ENCODE measurements at regions not wholly inside any gene's neighbourhood (a gene's known extent, or its start where the extent isn't known, plus 50 kb on each side); places are given as distances from the start of the nearest gene placed in this dataset.
A peak's percentile ranks its signal among the peaks of the same experiment; 100 is the strongest.
"Not testable (repeated sequence)": the region's sequence is repeated elsewhere in the genome, so short reads cannot be mapped to it uniquely, and the experiment has no call there.

GRCh38 chr2:156004459-156004858 lies 328.1 kb downstream of the NR4A2 start:
- H3K27ac Mint-ChIP-seq, result no peak overlapping the region
- H3K9me3 Mint-ChIP-seq, result peaks cover 0 to 3% of the 10 kb centered on the region in 2 donors
- DNase-seq (ENCODE audit: low spot score in 2 of 2) (no peak), ATAC-seq (no peak)
- H3K36me3 Mint-ChIP-seq, result no peaks in the 10 kb centered on the region

DNA sequence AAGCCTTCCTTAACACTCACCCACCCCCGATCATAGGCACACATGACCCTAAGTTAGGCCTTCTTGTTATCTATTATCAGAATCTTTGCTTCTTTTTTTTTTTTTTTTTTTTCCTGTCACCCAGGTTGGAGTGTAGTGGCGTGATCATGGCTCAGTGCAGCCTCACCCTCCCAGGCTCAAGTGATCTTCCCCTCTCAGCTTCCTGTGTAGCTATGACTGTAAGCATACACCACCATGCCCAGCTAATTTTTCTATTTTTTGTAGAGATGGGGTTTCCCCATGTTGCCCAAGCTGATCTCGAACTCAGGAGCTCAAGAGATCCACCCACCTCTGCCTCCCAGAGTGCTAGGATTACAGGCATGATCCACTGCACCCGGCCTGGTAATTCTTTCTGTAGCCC lies 328.7 kb downstream of the NR4A2 start:
- DNase-seq (ENCODE audit: low spot score in 2 of 2) (no peak), ATAC-seq (no peak)
- Mint-ChIP-seq H3K27ac (no peak overlapping the region), H3K36me3 (no peaks in the 10 kb centered on the region), H3K9me3 (peaks cover 0 to 3% of the 10 kb centered on the region in 2 donors)

- Mint-ChIP-seq H3K9me3 (peaks cover 0 to 3% of the 10 kb centered on the region in 2 donors), H3K36me3 (no peaks in the 10 kb centered on the region), H3K27ac (no peak overlapping the region)
- no peak for ATAC-seq
- DNase-seq (ENCODE audit: low spot score in 2 of 2), result no peak
These were observed 330.7 kb downstream of the NR4A2 start for GRCh38 chr2:156001851-156002250.

DNA sequence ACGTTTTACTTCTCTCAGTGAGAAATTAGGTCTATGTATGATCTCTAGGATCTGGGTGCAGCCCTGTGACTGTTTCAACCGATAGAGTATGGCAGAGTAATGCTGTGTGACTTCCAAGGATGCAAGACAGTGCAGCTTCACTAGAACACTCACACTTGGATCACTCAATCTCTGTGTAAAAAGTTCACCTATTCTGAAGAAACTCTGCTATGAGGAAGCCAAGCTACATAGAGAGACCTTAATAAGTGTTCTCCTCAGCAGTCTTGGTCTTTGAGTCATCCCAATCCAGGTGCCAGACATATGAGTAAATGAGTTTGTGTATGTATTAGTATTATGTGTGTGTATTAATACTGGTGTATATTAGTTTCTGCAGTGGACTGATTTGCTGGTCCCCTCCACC lies 335.0 kb downstream of the NR4A2 start:
- Mint-ChIP-seq H3K9me3 (peaks cover 0 to 3% of the 10 kb centered on the region in 2 donors), H3K36me3 (peaks cover 0 to 5% of the 10 kb centered on the region in 2 donors), H3K27ac (no peak overlapping the region)
- no peak for DNase-seq (ENCODE audit: low spot score in 2 of 2)
- no peak for ATAC-seq

DNA sequence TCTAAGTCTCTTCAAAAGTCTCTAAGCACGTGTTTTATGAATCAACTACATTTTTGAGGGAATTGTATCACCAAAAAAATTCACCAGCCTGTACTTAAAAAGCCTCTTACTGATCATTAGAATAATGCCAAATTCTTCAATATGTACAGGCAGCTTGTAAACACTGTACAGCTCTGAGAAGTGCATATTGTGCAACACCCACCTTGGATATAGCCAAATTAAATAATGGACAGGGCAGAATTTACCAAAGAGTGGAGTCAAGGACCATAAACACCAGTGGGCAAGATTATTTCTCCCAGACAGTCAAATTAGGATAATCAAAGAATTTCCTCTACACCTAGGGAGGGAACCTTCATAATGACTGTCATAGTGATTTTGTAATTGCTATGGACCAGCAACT lies 338.2 kb downstream of the NR4A2 start:
- ATAC-seq (no peak), DNase-seq (ENCODE audit: low spot score in 2 of 2) (no peak)
- H3K36me3 Mint-ChIP-seq, result peaks cover 0 to 5% of the 10 kb centered on the region in 2 donors
- peaks cover 0 to 4% of the 10 kb centered on the region in 2 donors for H3K9me3 Mint-ChIP-seq
- H3K27ac Mint-ChIP-seq, result no peak overlapping the region

GRCh38 chr2:155983845-155984244 lies 348.7 kb downstream of the NR4A2 start:
- Mint-ChIP-seq H3K27ac (no peak overlapping the region), H3K9me3 (no peaks in the 10 kb centered on the region), H3K36me3 (no peaks in the 10 kb centered on the region)
- DNase-seq (ENCODE audit: low spot score in 2 of 2) (no peak), ATAC-seq (no peak)

- H3K27ac Mint-ChIP-seq, result no peak overlapping the region
- ATAC-seq, result no peak
- no peak for DNase-seq (ENCODE audit: low spot score in 2 of 2)
- H3K36me3 Mint-ChIP-seq, result no peaks in the 10 kb centered on the region
- no peaks in the 10 kb centered on the region for H3K9me3 Mint-ChIP-seq
These were observed 350.4 kb downstream of the NR4A2 start for GRCh38 chr2:155982135-155982534.

- Mint-ChIP-seq H3K36me3 (no peaks in the 10 kb centered on the region), H3K27ac (no peak overlapping the region), H3K9me3 (no peaks in the 10 kb centered on the region)
- ATAC-seq (peak in 1 of 2 donors; percentile 43), DNase-seq (ENCODE audit: low spot score in 2 of 2) (no peak)
These were observed 351.5 kb downstream of the NR4A2 start for GRCh38 chr2:155980941-155981560.

DNA sequence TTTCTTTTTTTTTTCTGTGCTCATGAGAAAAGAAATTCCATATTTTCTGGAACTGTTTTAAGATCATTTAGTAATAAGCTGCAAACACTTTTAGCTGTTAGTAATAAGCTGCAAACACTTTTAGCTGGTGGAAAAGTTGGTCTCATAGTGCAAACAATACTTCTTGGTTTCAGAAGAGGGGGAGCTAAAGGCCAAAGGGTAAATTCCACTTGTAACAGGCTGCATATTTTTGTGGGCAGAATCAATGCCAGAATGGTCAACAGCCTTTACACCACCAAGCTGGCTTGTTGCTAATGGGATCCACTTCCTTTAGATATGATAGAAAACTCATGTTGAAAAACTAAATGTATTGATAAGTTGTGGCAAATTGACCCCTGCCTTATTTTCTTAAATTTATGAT lies 356.8 kb downstream of the NR4A2 start:
- Mint-ChIP-seq H3K9me3 (no peaks in the 10 kb centered on the region), H3K27ac (no peak overlapping the region), H3K36me3 (no peaks in the 10 kb centered on the region)
- no peak for DNase-seq (ENCODE audit: low spot score in 2 of 2)
- no peak for ATAC-seq

- Mint-ChIP-seq H3K9me3 (no peaks in the 10 kb centered on the region), H3K27ac (no peak overlapping the region), H3K36me3 (no peaks in the 10 kb centered on the region)
- DNase-seq (ENCODE audit: low spot score in 2 of 2), result no peak
- no peak for ATAC-seq
These were observed 359.6 kb downstream of the NR4A2 start for GRCh38 chr2:155972916-155973315.

GRCh38 chr2:155966064-155966471 lies 366.5 kb downstream of the NR4A2 start:
- ATAC-seq; DNase-seq (ENCODE audit: low spot score in 2 of 2); H3K9me3 Mint-ChIP-seq; H3K36me3 Mint-ChIP-seq; H3K27ac Mint-ChIP-seq: not testable (repeated sequence)

- DNase-seq (ENCODE audit: low spot score in 2 of 2) (no peak), ATAC-seq (no peak)
- Mint-ChIP-seq H3K27ac (no peak overlapping the region), H3K36me3 (no peaks in the 10 kb centered on the region), H3K9me3 (no peaks in the 10 kb centered on the region)
These were observed 367.0 kb downstream of the NR4A2 start for GRCh38 chr2:155965415-155966063.

DNA sequence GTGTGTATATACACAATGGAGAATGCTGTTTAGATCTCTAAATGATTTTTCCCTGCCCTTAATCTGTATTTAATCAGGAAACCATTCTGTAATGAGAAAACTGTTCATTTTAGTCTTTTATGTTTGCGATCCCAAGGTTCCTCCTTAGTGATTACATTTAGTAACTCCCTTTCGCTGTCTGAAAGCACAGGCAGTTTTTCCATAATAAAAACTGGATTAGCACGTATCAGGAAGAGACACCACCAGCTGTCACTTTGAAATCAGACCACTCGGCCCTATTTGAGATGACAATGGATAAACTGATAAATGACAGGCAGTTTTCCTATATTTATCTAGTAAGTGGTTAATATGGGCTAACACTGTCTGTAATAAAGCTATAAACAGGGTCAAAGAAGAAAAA lies 370.9 kb downstream of the NR4A2 start:
- ATAC-seq (no peak), DNase-seq (ENCODE audit: low spot score in 2 of 2) (no peak)
- Mint-ChIP-seq H3K36me3 (no peaks in the 10 kb centered on the region), H3K9me3 (no peaks in the 10 kb centered on the region), H3K27ac (no peak overlapping the region)

DNA sequence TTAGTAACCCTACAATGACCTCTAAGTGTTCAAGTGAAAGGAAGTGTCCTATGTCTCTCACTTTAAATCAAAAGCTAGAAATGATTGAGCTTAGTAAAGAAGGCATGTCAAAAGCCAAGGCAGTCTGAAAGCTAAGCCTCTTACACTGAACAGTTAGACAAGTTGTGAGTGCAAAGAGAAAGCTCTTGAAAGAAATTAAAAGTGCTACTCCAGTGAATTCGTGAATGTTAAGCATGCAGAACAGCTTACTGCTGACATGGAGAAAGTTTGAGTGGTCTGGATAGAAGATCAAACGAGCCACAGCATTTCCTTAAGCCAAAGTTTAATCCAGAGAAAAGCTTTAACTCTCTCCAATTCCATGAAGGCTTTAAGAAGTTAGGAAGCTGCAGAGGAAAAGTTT lies 373.7 kb downstream of the NR4A2 start:
- no peaks in the 10 kb centered on the region for H3K9me3 Mint-ChIP-seq
- no peaks in the 10 kb centered on the region for H3K36me3 Mint-ChIP-seq
- DNase-seq (ENCODE audit: low spot score in 2 of 2) (no peak), ATAC-seq (no peak)
- no peak overlapping the region for H3K27ac Mint-ChIP-seq

GRCh38 chr2:155947069-155947468 lies 385.5 kb downstream of the NR4A2 start:
- ATAC-seq (no peak), DNase-seq (ENCODE audit: low spot score in 2 of 2) (no peak)
- H3K9me3 Mint-ChIP-seq, result peaks cover 0 to 4% of the 10 kb centered on the region in 2 donors
- no peak overlapping the region for H3K27ac Mint-ChIP-seq
- no peaks in the 10 kb centered on the region for H3K36me3 Mint-ChIP-seq

DNA sequence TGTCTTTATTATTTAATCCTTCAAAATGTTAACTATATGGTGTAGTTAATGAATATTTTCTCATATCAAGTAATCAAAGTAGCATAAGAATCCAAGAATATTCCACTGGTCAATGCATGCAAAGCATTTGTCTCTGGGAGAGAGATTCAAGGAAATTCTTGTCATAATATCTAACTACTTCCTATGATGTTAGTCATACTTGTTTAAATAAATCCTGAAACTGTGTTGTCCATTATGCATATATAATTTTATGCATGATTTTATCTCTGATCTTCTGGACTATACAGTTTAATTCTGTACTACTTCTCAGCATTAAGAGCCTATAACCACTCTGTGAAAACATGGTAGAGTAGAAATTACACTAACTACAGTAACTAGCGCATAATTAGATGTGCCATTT lies 388.3 kb downstream of the NR4A2 start:
- no peak for DNase-seq (ENCODE audit: low spot score in 2 of 2)
- ATAC-seq, result no peak
- Mint-ChIP-seq H3K9me3 (peaks cover 14 to 18% of the 10 kb centered on the region in 2 donors), H3K36me3 (no peaks in the 10 kb centered on the region), H3K27ac (no peak overlapping the region)

GRCh38 chr2:155930312-155930711 lies 402.2 kb downstream of the NR4A2 start:
- H3K36me3 Mint-ChIP-seq, result no peaks in the 10 kb centered on the region
- no peak overlapping the region for H3K27ac Mint-ChIP-seq
- DNase-seq (ENCODE audit: low spot score in 2 of 2) (no peak), ATAC-seq (no peak)
- peaks cover 14 to 15% of the 10 kb centered on the region in 2 donors for H3K9me3 Mint-ChIP-seq

GRCh38 chr2:155917380-155917779 lies 415.1 kb downstream of the NR4A2 start:
- no peak for DNase-seq (ENCODE audit: low spot score in 2 of 2)
- no peaks in the 10 kb centered on the region for H3K36me3 Mint-ChIP-seq
- H3K27ac Mint-ChIP-seq, result no peak overlapping the region

More at GRCh38 chr2:155917380-155917779, 415.1 kb downstream of the NR4A2 start:
- H3K9me3 Mint-ChIP-seq, result no peaks in the 10 kb centered on the region
- ATAC-seq, result no peak
